GM23338 (cell line): ENCODE measurements at regions not wholly inside any gene's neighbourhood (a gene's known extent, or its start where the extent isn't known, plus 50 kb on each side); places are given as distances from the start of the nearest gene placed in this dataset.

ENCODE experiments used
- ATAC-seq: fragments of 200-7000 bp; cut with Tn5 transposase; 3 replicates; pipeline ENCODE4 v1.9.1; 2020
- DNase-seq: peaks from one replicate; pipeline ENCODE4 v3.0.0-alpha.2; 2015; ENCODE audit warnings: low spot score
- H2AFZ ChIP-seq: fragments of 200-600 bp; sonication (generic); 2 replicates; pipeline ENCODE4 v1.8.0; 2016; ENCODE audit warnings: antibody characterized with exemption, mild to moderate bottlenecking, moderate library complexity
- H3F3A ChIP-seq: fragments of 200-600 bp; sonication (generic); replicated peaks from 2 replicates; pipeline ENCODE4 v1.8.0; 2017; ENCODE audit warnings: antibody characterized with exemption, mixed run types, low read depth
- H3K27ac ChIP-seq: fragments of 200-600 bp; sonication (generic); 2 replicates; pipeline ENCODE4 v1.6.1; 2016; ENCODE audit warnings: low read depth
- H3K27me3 ChIP-seq: fragments of 200-600 bp; sonication (generic); 2 replicates; pipeline ENCODE4 v1.8.0; 2016; ENCODE audit warnings: mild to moderate bottlenecking, mixed run types, moderate library complexity; ENCODE audit not compliant: insufficient read depth
- H3K36me3 ChIP-seq: fragments of 200-600 bp; sonication (generic); 2 replicates; pipeline ENCODE4 v1.8.0; 2016; ENCODE audit warnings: mild to moderate bottlenecking; ENCODE audit not compliant: insufficient read depth
- H3K4me1 ChIP-seq: fragments of 200-600 bp; sonication (generic); 2 replicates; pipeline ENCODE4 v1.8.0; 2016; ENCODE audit warnings: mild to moderate bottlenecking, moderate library complexity; ENCODE audit not compliant: insufficient read depth
- H3K4me2 ChIP-seq: fragments of 200-600 bp; sonication (generic); 2 replicates; pipeline ENCODE4 v1.7.1; 2017; ENCODE audit warnings: mixed run types
- H3K4me3 ChIP-seq: fragments of 200-600 bp; sonication (generic); 2 replicates; pipeline ENCODE4 v1.6.1; 2016; ENCODE audit warnings: mixed run types
- H3K79me2 ChIP-seq: fragments of 200-600 bp; sonication (generic); replicated peaks from 2 replicates; pipeline ENCODE4 v1.8.0; 2017; ENCODE audit warnings: mild to moderate bottlenecking; ENCODE audit not compliant: insufficient read depth
- H3K9me2 ChIP-seq: fragments of 200-600 bp; sonication (generic); 2 replicates; pipeline ENCODE4 v1.8.0; 2017; ENCODE audit not compliant: insufficient read depth
- H4K20me1 ChIP-seq: fragments of 200-600 bp; sonication (generic); replicated peaks from 2 replicates; pipeline ENCODE4 v1.8.0; 2017; ENCODE audit warnings: mild to moderate bottlenecking; ENCODE audit not compliant: insufficient read depth
- H3K27ac Mint-ChIP-seq: 2 replicates; pipeline ENCODE4 v1.8.0; 2020; ENCODE audit warnings: inconsistent platforms, mild to moderate bottlenecking, moderate library complexity, mixed read lengths
- H3K27me3 Mint-ChIP-seq: 3 replicates; pipeline ENCODE4 v1.8.0; 2022; ENCODE audit warnings: low read depth, mild to moderate bottlenecking, moderate library complexity, mixed read lengths, inconsistent platforms; ENCODE audit not compliant: insufficient read depth, poor library complexity
- H3K36me3 Mint-ChIP-seq: 3 replicates; pipeline ENCODE4 v1.8.0; 2021; ENCODE audit warnings: low read depth, mild to moderate bottlenecking, inconsistent platforms, moderate library complexity, mixed read lengths
- H3K4me1 Mint-ChIP-seq: 3 replicates; pipeline ENCODE4 v1.8.0; 2020; ENCODE audit warnings: mild to moderate bottlenecking, inconsistent platforms, mixed read lengths
- H3K4me3 Mint-ChIP-seq: 3 replicates; pipeline ENCODE4 v1.8.0; 2021; ENCODE audit warnings: moderate library complexity, mild to moderate bottlenecking, inconsistent platforms, mixed read lengths
- H3K9me3 Mint-ChIP-seq: 3 replicates; pipeline ENCODE4 v1.8.0; 2020; ENCODE audit warnings: moderate library complexity, mild to moderate bottlenecking, inconsistent platforms, mixed read lengths
- CREB1 ChIP-seq: fragments of 250-450 bp; sonication (Bioruptor Pico); IDR thresholded peaks from 2 replicates; pipeline ENCODE4 v1.5.0; 2020; ENCODE audit warnings: low read depth, mild to moderate bottlenecking, moderate library complexity
- EZH2 ChIP-seq: fragments of 200-600 bp; sonication (generic); IDR thresholded peaks from one replicate; pipeline ENCODE4 v1.8.0; 2017; ENCODE audit warnings: antibody characterized with exemption, mild to moderate bottlenecking, low read depth; ENCODE audit not compliant: unreplicated experiment
- EZH2phosphoT487 ChIP-seq: fragments of 200-600 bp; sonication (generic); IDR thresholded peaks from one replicate; pipeline ENCODE4 v1.8.1; 2018; ENCODE audit warnings: antibody characterized with exemption; ENCODE audit not compliant: unreplicated experiment
- JUNB ChIP-seq: IDR thresholded peaks from one replicate; pipeline ENCODE4 v1.6.1; 2016; ENCODE audit warnings: antibody characterized with exemption; ENCODE audit not compliant: unreplicated experiment
- NANOG ChIP-seq: IDR thresholded peaks from 2 replicates; pipeline ENCODE4 v1.6.1; 2016; ENCODE audit warnings: antibody characterized with exemption, borderline replicate concordance
- POLR2AphosphoS5 ChIP-seq: IDR thresholded peaks from 2 replicates; pipeline ENCODE4 v1.6.1; 2016; ENCODE audit warnings: antibody characterized with exemption, low read depth
- REST ChIP-seq: IDR thresholded peaks from one replicate; pipeline ENCODE4 v1.6.1; 2018; ENCODE audit warnings: antibody characterized with exemption; ENCODE audit not compliant: unreplicated experiment
- ZNF114 ChIP-seq: fragments of 250-450 bp; sonication (Bioruptor Pico); IDR thresholded peaks from 2 replicates; pipeline ENCODE4 v1.5.0; 2020; ENCODE audit warnings: mild to moderate bottlenecking, moderate library complexity
- ZNF331 ChIP-seq: fragments of 250-450 bp; sonication (Bioruptor Pico); IDR thresholded peaks from 2 replicates; pipeline ENCODE4 v1.5.0; 2020; ENCODE audit warnings: low read depth, mild to moderate bottlenecking, moderate library complexity
- TF ChIP-seq, protein P1 (sequence below): IDR thresholded peaks from 2 replicates; pipeline ENCODE4 v1.6.1; 2016; ENCODE audit warnings: antibody characterized with exemption
- TF ChIP-seq, protein P2 (sequence below): fragments of 250-450 bp; sonication (Bioruptor Pico); IDR thresholded peaks from 2 replicates; pipeline ENCODE4 v1.5.0; 2020; ENCODE audit warnings: mild to moderate bottlenecking, moderate library complexity

DNA sequence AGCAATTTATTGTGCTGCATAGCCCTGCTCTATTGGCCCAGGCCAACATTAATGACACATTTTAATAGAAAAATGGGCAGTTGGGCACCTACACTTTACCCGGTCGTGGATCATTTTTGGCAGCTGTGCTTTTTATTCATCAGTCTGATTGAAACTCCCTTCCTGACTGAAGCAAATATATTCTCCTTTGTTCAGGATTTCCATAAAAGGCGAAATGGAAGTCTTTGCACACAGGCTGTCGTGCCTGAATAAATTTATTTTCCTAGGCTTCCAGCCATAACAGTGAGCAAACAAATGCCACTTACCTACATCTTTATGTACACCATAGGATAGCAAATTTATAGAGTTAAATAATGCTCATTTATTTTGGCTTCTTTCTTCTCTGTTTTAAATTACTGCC, 480.7 kb upstream of the DCN start (continued):
- TF ChIP-seq CREB1 (CRISPR knock-in tag) (no peak), POLR2AphosphoS5 (no peak), ZNF331 (CRISPR knock-in tag) (no peak), EZH2phosphoT487 (no peak), JUNB (no peak), REST (no peak), NANOG (no peak), ZNF114 (CRISPR knock-in tag) (no peak), EZH2 (no peak)

GRCh38 chr12:91662021-91662420, 479.4 kb upstream of the DCN start:
- no peaks in the 10 kb centered on the region for H4K20me1 ChIP-seq
- H3K9me3 Mint-ChIP-seq = no peaks in the 10 kb centered on the region
- H3K4me1 Mint-ChIP-seq = no peaks in the 10 kb centered on the region
- no peaks in the 10 kb centered on the region for H3K36me3 ChIP-seq
- no peak overlapping the region for H3K4me2 ChIP-seq
- no peaks in the 10 kb centered on the region; the same call in 1 of the 2 replicates for H3K9me2 ChIP-seq
- H3K27me3 Mint-ChIP-seq = no peaks in the 10 kb centered on the region
- no peaks in the 10 kb centered on the region for H3F3A ChIP-seq
- no peaks in the 10 kb centered on the region for H3K27me3 ChIP-seq
- H3K79me2 ChIP-seq = no peaks in the 10 kb centered on the region
- no peaks in the 10 kb centered on the region for H3K4me1 ChIP-seq
- H3K27ac ChIP-seq = no peak overlapping the region
- H3K36me3 Mint-ChIP-seq = no peaks in the 10 kb centered on the region
- DNase-seq = no peak
- ATAC-seq = no peak
- no peak overlapping the region for H3K4me3 Mint-ChIP-seq
- TF ChIP-seq ZNF331 (CRISPR knock-in tag) = no peak
- TF ChIP-seq NANOG = no peak
- TF ChIP-seq, protein P1, sequence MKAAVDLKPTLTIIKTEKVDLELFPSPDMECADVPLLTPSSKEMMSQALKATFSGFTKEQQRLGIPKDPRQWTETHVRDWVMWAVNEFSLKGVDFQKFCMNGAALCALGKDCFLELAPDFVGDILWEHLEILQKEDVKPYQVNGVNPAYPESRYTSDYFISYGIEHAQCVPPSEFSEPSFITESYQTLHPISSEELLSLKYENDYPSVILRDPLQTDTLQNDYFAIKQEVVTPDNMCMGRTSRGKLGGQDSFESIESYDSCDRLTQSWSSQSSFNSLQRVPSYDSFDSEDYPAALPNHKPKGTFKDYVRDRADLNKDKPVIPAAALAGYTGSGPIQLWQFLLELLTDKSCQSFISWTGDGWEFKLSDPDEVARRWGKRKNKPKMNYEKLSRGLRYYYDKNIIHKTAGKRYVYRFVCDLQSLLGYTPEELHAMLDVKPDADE = no peak
- TF ChIP-seq, protein P2, sequence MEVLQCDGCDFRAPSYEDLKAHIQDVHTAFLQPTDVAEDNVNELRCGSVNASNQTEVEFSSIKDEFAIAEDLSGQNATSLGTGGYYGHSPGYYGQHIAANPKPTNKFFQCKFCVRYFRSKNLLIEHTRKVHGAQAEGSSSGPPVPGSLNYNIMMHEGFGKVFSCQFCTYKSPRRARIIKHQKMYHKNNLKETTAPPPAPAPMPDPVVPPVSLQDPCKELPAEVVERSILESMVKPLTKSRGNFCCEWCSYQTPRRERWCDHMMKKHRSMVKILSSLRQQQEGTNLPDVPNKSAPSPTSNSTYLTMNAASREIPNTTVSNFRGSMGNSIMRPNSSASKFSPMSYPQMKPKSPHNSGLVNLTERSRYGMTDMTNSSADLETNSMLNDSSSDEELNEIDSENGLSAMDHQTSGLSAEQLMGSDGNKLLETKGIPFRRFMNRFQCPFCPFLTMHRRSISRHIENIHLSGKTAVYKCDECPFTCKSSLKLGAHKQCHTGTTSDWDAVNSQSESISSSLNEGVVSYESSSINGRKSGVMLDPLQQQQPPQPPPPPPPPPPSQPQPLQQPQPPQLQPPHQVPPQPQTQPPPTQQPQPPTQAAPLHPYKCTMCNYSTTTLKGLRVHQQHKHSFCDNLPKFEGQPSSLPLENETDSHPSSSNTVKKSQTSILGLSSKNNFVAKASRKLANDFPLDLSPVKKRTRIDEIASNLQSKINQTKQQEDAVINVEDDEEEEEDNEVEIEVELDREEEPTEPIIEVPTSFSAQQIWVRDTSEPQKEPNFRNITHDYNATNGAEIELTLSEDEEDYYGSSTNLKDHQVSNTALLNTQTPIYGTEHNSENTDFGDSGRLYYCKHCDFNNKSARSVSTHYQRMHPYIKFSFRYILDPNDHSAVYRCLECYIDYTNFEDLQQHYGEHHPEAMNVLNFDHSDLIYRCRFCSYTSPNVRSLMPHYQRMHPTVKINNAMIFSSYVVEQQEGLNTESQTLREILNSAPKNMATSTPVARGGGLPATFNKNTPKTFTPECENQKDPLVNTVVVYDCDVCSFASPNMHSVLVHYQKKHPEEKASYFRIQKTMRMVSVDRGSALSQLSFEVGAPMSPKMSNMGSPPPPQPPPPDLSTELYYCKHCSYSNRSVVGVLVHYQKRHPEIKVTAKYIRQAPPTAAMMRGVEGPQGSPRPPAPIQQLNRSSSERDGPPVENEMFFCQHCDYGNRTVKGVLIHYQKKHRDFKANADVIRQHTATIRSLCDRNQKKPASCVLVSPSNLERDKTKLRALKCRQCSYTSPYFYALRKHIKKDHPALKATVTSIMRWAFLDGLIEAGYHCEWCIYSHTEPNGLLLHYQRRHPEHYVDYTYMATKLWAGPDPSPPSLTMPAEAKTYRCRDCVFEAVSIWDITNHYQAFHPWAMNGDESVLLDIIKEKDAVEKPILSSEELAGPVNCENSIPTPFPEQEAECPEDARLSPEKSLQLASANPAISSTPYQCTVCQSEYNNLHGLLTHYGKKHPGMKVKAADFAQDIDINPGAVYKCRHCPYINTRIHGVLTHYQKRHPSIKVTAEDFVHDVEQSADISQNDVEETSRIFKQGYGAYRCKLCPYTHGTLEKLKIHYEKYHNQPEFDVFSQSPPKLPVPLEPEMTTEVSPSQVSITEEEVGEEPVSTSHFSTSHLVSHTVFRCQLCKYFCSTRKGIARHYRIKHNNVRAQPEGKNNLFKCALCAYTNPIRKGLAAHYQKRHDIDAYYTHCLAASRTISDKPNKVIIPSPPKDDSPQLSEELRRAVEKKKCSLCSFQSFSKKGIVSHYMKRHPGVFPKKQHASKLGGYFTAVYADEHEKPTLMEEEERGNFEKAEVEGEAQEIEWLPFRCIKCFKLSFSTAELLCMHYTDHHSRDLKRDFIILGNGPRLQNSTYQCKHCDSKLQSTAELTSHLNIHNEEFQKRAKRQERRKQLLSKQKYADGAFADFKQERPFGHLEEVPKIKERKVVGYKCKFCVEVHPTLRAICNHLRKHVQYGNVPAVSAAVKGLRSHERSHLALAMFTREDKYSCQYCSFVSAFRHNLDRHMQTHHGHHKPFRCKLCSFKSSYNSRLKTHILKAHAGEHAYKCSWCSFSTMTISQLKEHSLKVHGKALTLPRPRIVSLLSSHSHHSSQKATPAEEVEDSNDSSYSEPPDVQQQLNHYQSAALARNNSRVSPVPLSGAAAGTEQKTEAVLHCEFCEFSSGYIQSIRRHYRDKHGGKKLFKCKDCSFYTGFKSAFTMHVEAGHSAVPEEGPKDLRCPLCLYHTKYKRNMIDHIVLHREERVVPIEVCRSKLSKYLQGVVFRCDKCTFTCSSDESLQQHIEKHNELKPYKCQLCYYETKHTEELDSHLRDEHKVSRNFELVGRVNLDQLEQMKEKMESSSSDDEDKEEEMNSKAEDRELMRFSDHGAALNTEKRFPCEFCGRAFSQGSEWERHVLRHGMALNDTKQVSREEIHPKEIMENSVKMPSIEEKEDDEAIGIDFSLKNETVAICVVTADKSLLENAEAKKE (CRISPR knock-in tag) = no peak
- TF ChIP-seq CREB1 (CRISPR knock-in tag) = no peak
- no peak for TF ChIP-seq JUNB
- H3K4me3 ChIP-seq = no peak overlapping the region
- no peak overlapping the region for H3K27ac Mint-ChIP-seq
- H2AFZ ChIP-seq = no peak overlapping the region
